GM23338 (cell line): ENCODE measurements at regions not wholly inside any gene's neighbourhood (a gene's known extent, or its start where the extent isn't known, plus 50 kb on each side); places are given as distances from the start of the nearest gene placed in this dataset.

Source experiments
- CREB1 ChIP-seq: fragments of 250-450 bp; sonication (Bioruptor Pico); IDR thresholded peaks from 2 replicates; pipeline ENCODE4 v1.5.0; 2020; ENCODE audit warnings: low read depth, mild to moderate bottlenecking, moderate library complexity
- CTCF ChIP-seq, 2 experiments: fragments of 200-600 bp in 1 of 2; sonication (generic) in 1 of 2; conservative IDR thresholded peaks; 2 replicates each; pipeline versions ENCODE4 v1.5.1 to v1.6.1; 2016 to 2017; ENCODE audit warnings: antibody characterized with exemption in 2 of 2, low read depth in 2 of 2, mild to moderate bottlenecking in 2 of 2, moderate library complexity in 1 of 2
- EZH2 ChIP-seq: fragments of 200-600 bp; sonication (generic); IDR thresholded peaks from one replicate; pipeline ENCODE4 v1.8.0; 2017; ENCODE audit warnings: antibody characterized with exemption, mild to moderate bottlenecking, low read depth; ENCODE audit not compliant: unreplicated experiment
- EZH2phosphoT487 ChIP-seq: fragments of 200-600 bp; sonication (generic); IDR thresholded peaks from one replicate; pipeline ENCODE4 v1.8.1; 2018; ENCODE audit warnings: antibody characterized with exemption; ENCODE audit not compliant: unreplicated experiment
- JUNB ChIP-seq: IDR thresholded peaks from one replicate; pipeline ENCODE4 v1.6.1; 2016; ENCODE audit warnings: antibody characterized with exemption; ENCODE audit not compliant: unreplicated experiment
- NANOG ChIP-seq: IDR thresholded peaks from 2 replicates; pipeline ENCODE4 v1.6.1; 2016; ENCODE audit warnings: antibody characterized with exemption, borderline replicate concordance
- POLR2AphosphoS5 ChIP-seq: IDR thresholded peaks from 2 replicates; pipeline ENCODE4 v1.6.1; 2016; ENCODE audit warnings: antibody characterized with exemption, low read depth
- REST ChIP-seq: IDR thresholded peaks from one replicate; pipeline ENCODE4 v1.6.1; 2018; ENCODE audit warnings: antibody characterized with exemption; ENCODE audit not compliant: unreplicated experiment
- STAT1 ChIP-seq: IDR thresholded peaks from one replicate; pipeline ENCODE4 v1.6.1; 2016; ENCODE audit warnings: antibody characterized with exemption; ENCODE audit not compliant: unreplicated experiment
- ZNF114 ChIP-seq: fragments of 250-450 bp; sonication (Bioruptor Pico); IDR thresholded peaks from 2 replicates; pipeline ENCODE4 v1.5.0; 2020; ENCODE audit warnings: mild to moderate bottlenecking, moderate library complexity
- ZNF331 ChIP-seq: fragments of 250-450 bp; sonication (Bioruptor Pico); IDR thresholded peaks from 2 replicates; pipeline ENCODE4 v1.5.0; 2020; ENCODE audit warnings: low read depth, mild to moderate bottlenecking, moderate library complexity
- ZNF462 ChIP-seq: fragments of 250-450 bp; sonication (Bioruptor Pico); IDR thresholded peaks from 2 replicates; pipeline ENCODE4 v1.5.0; 2020; ENCODE audit warnings: mild to moderate bottlenecking, moderate library complexity
- TF ChIP-seq, protein P1 (sequence below): IDR thresholded peaks from 2 replicates; pipeline ENCODE4 v1.6.1; 2016; ENCODE audit warnings: antibody characterized with exemption

- TF ChIP-seq NANOG (no peak), CTCF (conservative IDR thresholded peaks at IDR 0.05; ENCODE audit: low read depth in 2 of 2) (no peak), REST (no peak), EZH2phosphoT487 (no peak), CREB1 (CRISPR knock-in tag) (no peak), POLR2AphosphoS5 (no peak), EZH2 (no peak), ZNF331 (no peak), ZNF114 (CRISPR knock-in tag) (no peak), ZNF462 (no peak), STAT1 (no peak), JUNB (no peak)
- TF ChIP-seq, protein P1, sequence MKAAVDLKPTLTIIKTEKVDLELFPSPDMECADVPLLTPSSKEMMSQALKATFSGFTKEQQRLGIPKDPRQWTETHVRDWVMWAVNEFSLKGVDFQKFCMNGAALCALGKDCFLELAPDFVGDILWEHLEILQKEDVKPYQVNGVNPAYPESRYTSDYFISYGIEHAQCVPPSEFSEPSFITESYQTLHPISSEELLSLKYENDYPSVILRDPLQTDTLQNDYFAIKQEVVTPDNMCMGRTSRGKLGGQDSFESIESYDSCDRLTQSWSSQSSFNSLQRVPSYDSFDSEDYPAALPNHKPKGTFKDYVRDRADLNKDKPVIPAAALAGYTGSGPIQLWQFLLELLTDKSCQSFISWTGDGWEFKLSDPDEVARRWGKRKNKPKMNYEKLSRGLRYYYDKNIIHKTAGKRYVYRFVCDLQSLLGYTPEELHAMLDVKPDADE, result no peak
Observed at GRCh38 chr6:67825201-67825895, 809.7 kb upstream of the ADGRB3 start.
